ENCODE measurements at regions not wholly inside any gene's neighbourhood (a gene's known extent, or its start where the extent isn't known, plus 50 kb on each side); places are given as distances from the start of the nearest gene placed in this dataset.

- DNase-seq: no peak
- H3K27ac ChIP-seq: peak overlapping the region; percentile 22
- H3K9me3 ChIP-seq (ENCODE audit: severe bottlenecking): peaks cover 7% of the 10 kb centered on the region
- no peak overlapping the region for H3K4me3 ChIP-seq (ENCODE audit: low read depth, low read length)
- no peaks in the 10 kb centered on the region for H3K36me3 ChIP-seq
- TF ChIP-seq, protein P1, sequence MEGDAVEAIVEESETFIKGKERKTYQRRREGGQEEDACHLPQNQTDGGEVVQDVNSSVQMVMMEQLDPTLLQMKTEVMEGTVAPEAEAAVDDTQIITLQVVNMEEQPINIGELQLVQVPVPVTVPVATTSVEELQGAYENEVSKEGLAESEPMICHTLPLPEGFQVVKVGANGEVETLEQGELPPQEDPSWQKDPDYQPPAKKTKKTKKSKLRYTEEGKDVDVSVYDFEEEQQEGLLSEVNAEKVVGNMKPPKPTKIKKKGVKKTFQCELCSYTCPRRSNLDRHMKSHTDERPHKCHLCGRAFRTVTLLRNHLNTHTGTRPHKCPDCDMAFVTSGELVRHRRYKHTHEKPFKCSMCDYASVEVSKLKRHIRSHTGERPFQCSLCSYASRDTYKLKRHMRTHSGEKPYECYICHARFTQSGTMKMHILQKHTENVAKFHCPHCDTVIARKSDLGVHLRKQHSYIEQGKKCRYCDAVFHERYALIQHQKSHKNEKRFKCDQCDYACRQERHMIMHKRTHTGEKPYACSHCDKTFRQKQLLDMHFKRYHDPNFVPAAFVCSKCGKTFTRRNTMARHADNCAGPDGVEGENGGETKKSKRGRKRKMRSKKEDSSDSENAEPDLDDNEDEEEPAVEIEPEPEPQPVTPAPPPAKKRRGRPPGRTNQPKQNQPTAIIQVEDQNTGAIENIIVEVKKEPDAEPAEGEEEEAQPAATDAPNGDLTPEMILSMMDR (IDR thresholded peaks at IDR 0.05; ENCODE audit: low read depth, low read length): no peak
- no peaks in the 10 kb centered on the region for H3K27me3 ChIP-seq (ENCODE audit: insufficient read depth, low read depth, severe bottlenecking)
Measured at GRCh38 chr15:27694506-27695087, 404.5 kb downstream of the OCA2 start.

- TF ChIP-seq, protein P1 (IDR thresholded peaks at IDR 0.05; ENCODE audit: low read depth, low read length): no peak
- no peak for DNase-seq
- Histone ChIP-seq H3K36me3 (no peaks in the 10 kb centered on the region), H3K27ac (no peak overlapping the region), H3K9me3 (ENCODE audit: severe bottlenecking) (peaks cover 7% of the 10 kb centered on the region), H3K4me3 (ENCODE audit: low read depth, low read length) (no peak overlapping the region), H3K27me3 (ENCODE audit: insufficient read depth, low read depth, severe bottlenecking) (no peaks in the 10 kb centered on the region)
Measured at GRCh38 chr15:27693280-27693679, 405.8 kb downstream of the OCA2 start.

GRCh38 chr15:27692438-27692837, 406.7 kb downstream of the OCA2 start:
- peaks cover 7% of the 10 kb centered on the region for H3K9me3 ChIP-seq (ENCODE audit: severe bottlenecking)

DNA sequence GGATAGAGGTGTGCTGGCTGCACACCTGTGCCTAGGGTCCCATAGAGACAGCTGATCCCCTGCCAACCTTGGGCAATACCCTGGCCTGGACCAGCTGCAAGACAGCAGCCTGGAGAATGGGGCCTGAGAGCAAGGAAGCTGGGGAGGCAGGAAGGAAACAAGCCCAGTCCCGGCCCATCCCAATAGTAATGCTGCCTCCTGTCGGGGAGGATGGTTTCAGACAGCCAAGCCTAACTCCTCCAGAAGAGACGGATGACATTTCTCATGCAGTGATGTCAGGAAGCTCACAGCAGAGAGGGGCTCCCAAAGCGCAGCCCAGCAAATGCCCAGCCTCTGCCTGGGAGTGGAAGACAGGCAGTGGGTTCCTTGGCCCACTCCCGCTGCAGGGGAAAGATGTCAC, 408.8 kb downstream of the OCA2 start:
- DNase-seq: no peak
- Histone ChIP-seq H3K9me3 (ENCODE audit: severe bottlenecking) (peaks cover 7% of the 10 kb centered on the region), H3K27me3 (ENCODE audit: insufficient read depth, low read depth, severe bottlenecking) (no peaks in the 10 kb centered on the region), H3K27ac (no peak overlapping the region), H3K36me3 (no peaks in the 10 kb centered on the region), H3K4me3 (ENCODE audit: low read depth, low read length) (no peak overlapping the region)
- TF ChIP-seq, protein P1 (IDR thresholded peaks at IDR 0.05; ENCODE audit: low read depth, low read length): no peak

More at GRCh38 chr15:27692438-27692837, 406.7 kb downstream of the OCA2 start:
- no peak overlapping the region for H3K4me3 ChIP-seq (ENCODE audit: low read depth, low read length)
- no peaks in the 10 kb centered on the region for H3K36me3 ChIP-seq
- no peaks in the 10 kb centered on the region for H3K27me3 ChIP-seq (ENCODE audit: insufficient read depth, low read depth, severe bottlenecking)
- no peak for DNase-seq
- TF ChIP-seq, protein P1 (IDR thresholded peaks at IDR 0.05; ENCODE audit: low read depth, low read length): no peak
- H3K27ac ChIP-seq: no peak overlapping the region

GRCh38 chr15:27686971-27687370, 412.1 kb downstream of the OCA2 start:
- no peak overlapping the region for H3K4me3 ChIP-seq (ENCODE audit: low read depth, low read length)
- H3K27me3 ChIP-seq (ENCODE audit: insufficient read depth, low read depth, severe bottlenecking): no peaks in the 10 kb centered on the region
- no peak for DNase-seq
- no peaks in the 10 kb centered on the region for H3K9me3 ChIP-seq (ENCODE audit: severe bottlenecking)
- TF ChIP-seq, protein P1 (IDR thresholded peaks at IDR 0.05; ENCODE audit: low read depth, low read length): no peak
- H3K36me3 ChIP-seq: no peaks in the 10 kb centered on the region
- no peak overlapping the region for H3K27ac ChIP-seq

GRCh38 chr15:27686369-27686768, 412.7 kb downstream of the OCA2 start:
- Histone ChIP-seq H3K27ac (no peak overlapping the region), H3K36me3 (no peaks in the 10 kb centered on the region), H3K4me3 (ENCODE audit: low read depth, low read length) (no peak overlapping the region), H3K9me3 (ENCODE audit: severe bottlenecking) (no peaks in the 10 kb centered on the region), H3K27me3 (ENCODE audit: insufficient read depth, low read depth, severe bottlenecking) (no peaks in the 10 kb centered on the region)
- TF ChIP-seq, protein P1 (IDR thresholded peaks at IDR 0.05; ENCODE audit: low read depth, low read length): no peak
- DNase-seq: no peak

All from WERI-Rb-1 (cell line).